Activated CD8-positive, alpha-beta T cell treated with anti-CD3 and anti-CD28 coated beads for 36 hours (primary cell): ENCODE measurements at regions not wholly inside any gene's neighbourhood (a gene's known extent, or its start where the extent isn't known, plus 50 kb on each side); places are given as distances from the start of the nearest gene placed in this dataset.

Experiments used
- ATAC-seq: fragments of 200-7000 bp; cut with Tn5 transposase; one replicate; pipeline ENCODE4 v1.10.0; 2021; ENCODE audit warnings: mild to moderate bottlenecking, moderate library complexity
- CTCF ChIA-PET: fragments of 350-600 bp; sonication (Branson Sonifier 250); formaldehyde crosslinking; loops from one replicate; lab custom pipeline; 2021; ENCODE audit warnings: antibody characterized with exemption; lab: Charles Lee
- POLR2A ChIA-PET: fragments of 350-600 bp; sonication (Branson Sonifier 250); formaldehyde crosslinking; loops from one replicate; lab custom pipeline; 2021; ENCODE audit warnings: antibody characterized with exemption; lab: Charles Lee
- DNase-seq: peaks from one replicate; pipeline ENCODE4 v3.0.0-alpha.2; 2020
- H3K27ac Mint-ChIP-seq: one replicate; pipeline ENCODE4 v1.8.0; 2021; ENCODE audit warnings: mild to moderate bottlenecking, mixed read lengths
- H3K27me3 Mint-ChIP-seq: one replicate; pipeline ENCODE4 v1.8.0; 2021; ENCODE audit warnings: mixed read lengths
- H3K36me3 Mint-ChIP-seq: one replicate; pipeline ENCODE4 v1.8.0; 2021; ENCODE audit warnings: low read depth, mixed read lengths
- H3K4me1 Mint-ChIP-seq: one replicate; pipeline ENCODE4 v1.8.0; 2021; ENCODE audit warnings: low read depth, mixed read lengths
- H3K4me3 Mint-ChIP-seq: one replicate; pipeline ENCODE4 v1.8.0; 2021; ENCODE audit warnings: mild to moderate bottlenecking, moderate library complexity, mixed read lengths
- H3K9me3 Mint-ChIP-seq: one replicate; pipeline ENCODE4 v1.8.0; 2021; ENCODE audit warnings: mixed read lengths
- intact Hi-C: fragments of 100-400 bp; cut with micrococcal nuclease; formaldehyde crosslinking; loops from one replicate; pipeline ENCODE4 v1.10.0; 2022
- TF ChIP-seq, protein P1 (sequence below): fragments of 200-600 bp; IDR thresholded peaks from one replicate; pipeline ENCODE4 v1.8.0; 2022; ENCODE audit warnings: antibody characterized with exemption, mild to moderate bottlenecking

- no peak overlapping the region for H3K4me3 Mint-ChIP-seq
- no peak overlapping the region for H3K27ac Mint-ChIP-seq
- H3K4me1 Mint-ChIP-seq: no peaks in the 10 kb centered on the region
- ATAC-seq (no peak), DNase-seq (no peak)
- H3K27me3 Mint-ChIP-seq: no peaks in the 10 kb centered on the region
- TF ChIP-seq, protein P1, sequence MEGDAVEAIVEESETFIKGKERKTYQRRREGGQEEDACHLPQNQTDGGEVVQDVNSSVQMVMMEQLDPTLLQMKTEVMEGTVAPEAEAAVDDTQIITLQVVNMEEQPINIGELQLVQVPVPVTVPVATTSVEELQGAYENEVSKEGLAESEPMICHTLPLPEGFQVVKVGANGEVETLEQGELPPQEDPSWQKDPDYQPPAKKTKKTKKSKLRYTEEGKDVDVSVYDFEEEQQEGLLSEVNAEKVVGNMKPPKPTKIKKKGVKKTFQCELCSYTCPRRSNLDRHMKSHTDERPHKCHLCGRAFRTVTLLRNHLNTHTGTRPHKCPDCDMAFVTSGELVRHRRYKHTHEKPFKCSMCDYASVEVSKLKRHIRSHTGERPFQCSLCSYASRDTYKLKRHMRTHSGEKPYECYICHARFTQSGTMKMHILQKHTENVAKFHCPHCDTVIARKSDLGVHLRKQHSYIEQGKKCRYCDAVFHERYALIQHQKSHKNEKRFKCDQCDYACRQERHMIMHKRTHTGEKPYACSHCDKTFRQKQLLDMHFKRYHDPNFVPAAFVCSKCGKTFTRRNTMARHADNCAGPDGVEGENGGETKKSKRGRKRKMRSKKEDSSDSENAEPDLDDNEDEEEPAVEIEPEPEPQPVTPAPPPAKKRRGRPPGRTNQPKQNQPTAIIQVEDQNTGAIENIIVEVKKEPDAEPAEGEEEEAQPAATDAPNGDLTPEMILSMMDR: no peak
- peaks cover 6% of the 10 kb centered on the region for H3K9me3 Mint-ChIP-seq
- no peaks in the 10 kb centered on the region for H3K36me3 Mint-ChIP-seq
- ChIA-PET POLR2A (no interaction called here), CTCF (no interaction called here)
- intact Hi-C loops: no loop called here
Observed at GRCh38 chr5:125503946-125504345, 757.5 kb upstream of the ZNF608 start.

DNA sequence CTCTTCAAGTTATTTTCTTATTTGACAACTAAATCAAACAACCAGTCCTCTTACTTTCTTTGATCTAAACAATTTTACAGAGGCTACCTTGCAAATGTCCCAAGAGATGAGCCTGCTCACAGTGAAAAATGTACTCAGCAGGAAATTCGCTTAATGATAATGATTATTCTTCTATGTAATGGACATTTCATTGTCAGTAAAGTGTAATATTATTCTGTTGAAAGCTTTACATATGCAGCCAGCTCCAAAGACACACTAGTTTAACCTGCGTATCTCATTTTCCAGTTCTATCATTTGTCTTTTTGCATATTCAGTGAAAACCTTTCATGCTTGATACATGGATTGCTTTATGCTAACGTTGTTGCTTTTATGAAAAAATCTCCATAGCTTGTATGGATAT lies 758.7 kb upstream of the ZNF608 start:
- Mint-ChIP-seq H3K36me3 (no peaks in the 10 kb centered on the region), H3K27ac (no peak overlapping the region), H3K4me3 (no peak overlapping the region), H3K9me3 (peaks cover 6% of the 10 kb centered on the region), H3K4me1 (no peaks in the 10 kb centered on the region), H3K27me3 (no peaks in the 10 kb centered on the region)
- ChIA-PET POLR2A (no interaction called here), CTCF (no interaction called here)
- ATAC-seq (no peak), DNase-seq (no peak)
- TF ChIP-seq, protein P1: no peak
- intact Hi-C loops: no loop called here

GRCh38 chr5:125506124-125506523 lies 759.7 kb upstream of the ZNF608 start:
- no peak for DNase-seq
- Mint-ChIP-seq H3K36me3 (no peaks in the 10 kb centered on the region), H3K9me3 (peaks cover 6% of the 10 kb centered on the region), H3K4me1 (no peaks in the 10 kb centered on the region), H3K4me3 (no peak overlapping the region), H3K27me3 (no peaks in the 10 kb centered on the region), H3K27ac (no peak overlapping the region)
- ChIA-PET CTCF (no interaction called here), POLR2A (no interaction called here)
- ATAC-seq: no peak
- intact Hi-C loops: no loop called here
- TF ChIP-seq, protein P1: no peak

- H3K4me1 Mint-ChIP-seq: no peaks in the 10 kb centered on the region
- CTCF ChIA-PET: no interaction called here
- no peaks in the 10 kb centered on the region for H3K27me3 Mint-ChIP-seq
- POLR2A ChIA-PET: no interaction called here
- TF ChIP-seq, protein P1: no peak
- no peak overlapping the region for H3K27ac Mint-ChIP-seq
- intact Hi-C loops: no loop called here
- no peak for ATAC-seq
- H3K36me3 Mint-ChIP-seq: no peaks in the 10 kb centered on the region
- peaks cover 6% of the 10 kb centered on the region for H3K9me3 Mint-ChIP-seq
- DNase-seq: no peak
- no peak overlapping the region for H3K4me3 Mint-ChIP-seq
Observed at GRCh38 chr5:125508225-125508624, 761.8 kb upstream of the ZNF608 start.

GRCh38 chr5:125510651-125511050 lies 764.2 kb upstream of the ZNF608 start:
- ChIA-PET POLR2A (no interaction called here), CTCF (no interaction called here)
- H3K27ac Mint-ChIP-seq: no peak overlapping the region
- H3K27me3 Mint-ChIP-seq: no peaks in the 10 kb centered on the region
- intact Hi-C loops: no loop called here
- DNase-seq (no peak), ATAC-seq (no peak)
- H3K36me3 Mint-ChIP-seq: no peaks in the 10 kb centered on the region
- TF ChIP-seq, protein P1: no peak
- H3K4me3 Mint-ChIP-seq: no peak overlapping the region
- H3K9me3 Mint-ChIP-seq: peaks cover 4% of the 10 kb centered on the region
- H3K4me1 Mint-ChIP-seq: no peaks in the 10 kb centered on the region
